ENCODE measurements at regions not wholly inside any gene's neighbourhood (a gene's known extent, or its start where the extent isn't known, plus 50 kb on each side); places are given as distances from the start of the nearest gene placed in this dataset.

- Histone ChIP-seq H3K4me2 (ENCODE audit: low read depth, low read length) (no peak overlapping the region), H3K9me3 (ENCODE audit: low read length) (no peaks in the 10 kb centered on the region), H3K79me2 (ENCODE audit: insufficient read depth, low read length) (no peaks in the 10 kb centered on the region), H3K27me3 (ENCODE audit: control insufficient read depth in 1 of 2, insufficient read depth in 2 of 2, low read length in 2 of 2) (no peaks in the 10 kb centered on the region), H4K20me1 (ENCODE audit: insufficient read depth, low read length) (no peaks in the 10 kb centered on the region), H3K27ac (ENCODE audit: extremely low read length, insufficient read depth, low read length) (no peak overlapping the region), H2AFZ (ENCODE audit: low read length) (no peak overlapping the region), H3K36me3 (replicated peaks in 1 of 2; ENCODE audit: control insufficient read depth in 1 of 2, insufficient read depth in 2 of 2, low read length in 2 of 2) (no peaks in the 10 kb centered on the region), H3K4me3 (replicated peaks in 1 of 3; ENCODE audit: insufficient read depth in 1 of 3, low read depth in 2 of 3, low read length in 3 of 3) (no peak overlapping the region), H3K9ac (ENCODE audit: insufficient read depth, low read depth, low read length) (no peak overlapping the region), H3K4me1 (ENCODE audit: insufficient read depth, low read length) (no peaks in the 10 kb centered on the region)
- POLR2A ChIA-PET, result no interaction called here
- CTCF ChIA-PET (ENCODE audit: low intra/inter-chr PET ratio, low total read pairs), result no interaction called here
- no peak for FAIRE-seq
- BruUV-seq (replicated peaks), result no TSS peak
- DNase-seq (ENCODE audit: low spot score), result no peak
- in situ Hi-C loops (cut with HindIII; ENCODE audit: extremely low pct_ligation_motif_present, low pct_unique_long_range_greater_than_20kb), result no loop called here
- intact Hi-C loops (cut with micrococcal nuclease; ENCODE audit: unreplicated experiment), result no loop called here
- no peak for ATAC-seq
- 0% methylated on average over 1 of the region's 1 CpG for WGBS (ENCODE audit: low lambda C conversion rate)
- no peak for TF ChIP-seq ZNF687 (CRISPR knock-in tag; IDR thresholded peaks at IDR 0.05)
- no peak for TF ChIP-seq ZNF264 (CRISPR knock-in tag; IDR thresholded peaks at IDR 0.05)
- TF ChIP-seq ZNF362 (CRISPR knock-in tag; IDR thresholded peaks at IDR 0.05; ENCODE audit: borderline replicate concordance), result no peak
- no peak for TF ChIP-seq ZNF17 (CRISPR knock-in tag; IDR thresholded peaks at IDR 0.05)
- TF ChIP-seq TBX2 (CRISPR knock-in tag; IDR thresholded peaks at IDR 0.05; ENCODE audit: borderline replicate concordance), result no peak
- no peak for TF ChIP-seq ARID2 (CRISPR knock-in tag; IDR thresholded peaks at IDR 0.05; ENCODE audit: borderline replicate concordance)
- no peak for TF ChIP-seq THYN1 (CRISPR knock-in tag; IDR thresholded peaks at IDR 0.05; ENCODE audit: borderline replicate concordance, low read depth)
- no peak for TF ChIP-seq IKZF5 (CRISPR knock-in tag; IDR thresholded peaks at IDR 0.05)
- no peak for TF ChIP-seq CREBL2 (CRISPR knock-in tag; IDR thresholded peaks at IDR 0.05; ENCODE audit: borderline replicate concordance)
- no peak for TF ChIP-seq ZNF318 (CRISPR knock-in tag; IDR thresholded peaks at IDR 0.05)
Observed at GRCh38 chr6:86730216-86730615, 207.1 kb upstream of the HTR1E start.
